ENCODE measurements at regions not wholly inside any gene's neighbourhood (a gene's known extent, or its start where the extent isn't known, plus 50 kb on each side); places are given as distances from the start of the nearest gene placed in this dataset.

GRCh38 chr5:12080761-12081160 is 176.5 kb upstream of the CTNND2 start:
- TF ChIP-seq CTCF (IDR thresholded peaks at IDR 0.05): no peak
- no peak for TF ChIP-seq POLR2A (IDR thresholded peaks at IDR 0.05)

Measured in body of pancreas (tissue), 4 donors.